IMR-90 (cell line): ENCODE measurements at regions not wholly inside any gene's neighbourhood (a gene's known extent, or its start where the extent isn't known, plus 50 kb on each side); places are given as distances from the start of the nearest gene placed in this dataset.

Source experiments
- ATAC-seq: fragments of 200-7000 bp; cut with Tn5 transposase; 2 replicates; pipeline ENCODE4 v1.9.1; 2020; ENCODE audit warnings: low read depth, mild to moderate bottlenecking, moderate library complexity
- BruUV-seq: library from RNA; stranded (reverse); fragments of 400-500 nt; replicated peaks from 2 replicates; lab custom pipeline; 2021; lab: Mats Ljungman, UMichigan
- CTCF ChIA-PET: fragments of 300-600 bp; formaldehyde crosslinking; extraction: SDS; loops from one replicate; lab custom pipeline; 2021; ENCODE audit warnings: antibody characterized with exemption; lab: Yijun Ruan, JAX
- POLR2A ChIA-PET: fragments of 300-600 bp; sonication (Branson Sonifier 250); formaldehyde crosslinking; loops from one replicate; lab custom pipeline; 2022; ENCODE audit warnings: antibody characterized with exemption; ENCODE audit not compliant: unreplicated experiment; lab: Charles Lee
- DNase-seq: peaks from one replicate; pipeline ENCODE4 v3.0.0; 2013
- H2AFZ ChIP-seq: replicated peaks from 2 replicates; pipeline ENCODE3; 2013; ENCODE audit warnings: low read length, mild to moderate bottlenecking; ENCODE audit not compliant: poor library complexity
- H2AK5ac ChIP-seq: 2 replicates; pipeline ENCODE4 v1.6.1; 2013; ENCODE audit warnings: low read depth, low read length, inconsistent platforms
- H2AK9ac ChIP-seq: replicated peaks from 2 replicates; pipeline ENCODE3; 2013; ENCODE audit warnings: mild to moderate bottlenecking, low read depth, low read length, moderate library complexity; ENCODE audit not compliant: poor library complexity
- H2BK120ac ChIP-seq: 2 replicates; pipeline ENCODE4 v1.6.1; 2013; ENCODE audit warnings: low read depth, low read length, inconsistent platforms
- H2BK15ac ChIP-seq: 3 replicates; pipeline ENCODE4 v1.6.1; 2013; ENCODE audit warnings: low read depth, low read length, inconsistent platforms
- H2BK20ac ChIP-seq: 2 replicates; pipeline ENCODE4 v1.6.1; 2013; ENCODE audit warnings: low read depth, mild to moderate bottlenecking, inconsistent platforms, low read length, moderate library complexity
- H2BK5ac ChIP-seq: 2 replicates; pipeline ENCODE4 v1.6.1; 2013; ENCODE audit warnings: mild to moderate bottlenecking, low read depth, low read length, inconsistent platforms; ENCODE audit not compliant: poor library complexity, severe bottlenecking
- H3K14ac ChIP-seq: replicated peaks from 2 replicates; pipeline ENCODE4 v1.6.1; 2013; ENCODE audit warnings: low read depth, low read length, inconsistent platforms
- H3K18ac ChIP-seq: 2 replicates; pipeline ENCODE4 v1.6.1; 2013; ENCODE audit warnings: low read depth, low read length, control low read depth
- H3K23ac ChIP-seq: 2 replicates; pipeline ENCODE4 v1.6.1; 2013; ENCODE audit warnings: low read depth, low read length, inconsistent platforms
- H3K27ac ChIP-seq: 2 replicates; pipeline ENCODE4 v1.5.1; 2013; ENCODE audit warnings: mild to moderate bottlenecking, control low read depth, low read length; ENCODE audit not compliant: insufficient read depth
- H3K27me3 ChIP-seq: 2 replicates; pipeline ENCODE4 v1.6.1; 2013; ENCODE audit warnings: low read length; ENCODE audit not compliant: control insufficient read depth, insufficient read depth
- H3K36me3 ChIP-seq: 2 replicates; pipeline ENCODE4 v1.6.1; 2013; ENCODE audit warnings: low read length, mixed read lengths; ENCODE audit not compliant: control insufficient read depth, insufficient read depth
- H3K4ac ChIP-seq: 2 replicates; pipeline ENCODE4 v1.6.1; 2013; ENCODE audit warnings: low read depth, low read length, inconsistent platforms
- H3K4me1 ChIP-seq: 2 replicates; pipeline ENCODE4 v1.6.1; 2013; ENCODE audit warnings: low read length, mixed read lengths; ENCODE audit not compliant: control insufficient read depth, insufficient read depth
- H3K4me2 ChIP-seq: 2 replicates; pipeline ENCODE4 v1.6.1; 2013; ENCODE audit warnings: low read depth, mild to moderate bottlenecking, control low read depth, low read length, moderate library complexity
- H3K4me3 ChIP-seq: 2 replicates; pipeline ENCODE4 v1.5.1; 2013; ENCODE audit warnings: low read depth, mild to moderate bottlenecking, control low read depth, low read length, moderate library complexity; ENCODE audit not compliant: insufficient read depth
- H3K56ac ChIP-seq: 2 replicates; pipeline ENCODE4 v1.6.1; 2013; ENCODE audit warnings: low read length, inconsistent platforms; ENCODE audit not compliant: insufficient read depth; ENCODE audit errors: extremely low read depth
- H3K79me1 ChIP-seq, 2 experiments: 2 replicates each; pipeline ENCODE4 v1.6.1; 2013; ENCODE audit warnings: low read length in 2 of 2, inconsistent platforms in 1 of 2, low read depth in 1 of 2
- H3K9ac ChIP-seq: 2 replicates; pipeline ENCODE4 v1.6.1; 2013; ENCODE audit warnings: low read depth, low read length, control low read depth
- H3K9me1 ChIP-seq: 2 replicates; pipeline ENCODE4 v1.6.1; 2013; ENCODE audit warnings: low read length, inconsistent platforms; ENCODE audit not compliant: insufficient read depth
- H3K9me3 ChIP-seq: 2 replicates; pipeline ENCODE4 v1.6.1; 2013; ENCODE audit warnings: low read length; ENCODE audit not compliant: control insufficient read depth, insufficient read depth
- H4K20me1 ChIP-seq: 2 replicates; pipeline ENCODE4 v1.6.1; 2013; ENCODE audit warnings: low read length, inconsistent platforms; ENCODE audit not compliant: insufficient read depth
- H4K5ac ChIP-seq: 2 replicates; pipeline ENCODE4 v1.6.1; 2013; ENCODE audit warnings: mild to moderate bottlenecking, low read depth, low read length, control low read depth
- H4K8ac ChIP-seq, 2 experiments: 2 replicates each; pipeline ENCODE4 v1.6.1; 2013; ENCODE audit warnings: low read depth in 2 of 2, low read length in 2 of 2, control low read depth in 1 of 2, inconsistent platforms in 1 of 2
- H4K91ac ChIP-seq: 2 replicates; pipeline ENCODE4 v1.6.1; 2013; ENCODE audit warnings: low read depth, low read length, inconsistent platforms; ENCODE audit not compliant: insufficient read depth
- CEBPB ChIP-seq: IDR thresholded peaks from 2 replicates; pipeline ENCODE4 v1.6.1; 2012; ENCODE audit warnings: low read depth, low read length, improper control_type of control experiment
- FOS ChIP-seq: fragments of 150-350 bp; IDR thresholded peaks from 2 replicates; pipeline ENCODE4 v1.6.1; 2016; ENCODE audit warnings: low read depth, low read length
- MAFK ChIP-seq: IDR thresholded peaks from 2 replicates; pipeline ENCODE4 v1.6.1; 2012; ENCODE audit warnings: low read depth, low read length, improper control_type of control experiment
- MXI1 ChIP-seq: IDR thresholded peaks from 2 replicates; pipeline ENCODE4 v1.6.1; 2012; ENCODE audit warnings: low read depth, mild to moderate bottlenecking, low read length, moderate library complexity, borderline replicate concordance
- NFE2L2 ChIP-seq: fragments of 150-350 bp; IDR thresholded peaks from 2 replicates; pipeline ENCODE4 v1.6.1; 2016; ENCODE audit warnings: low read depth, mild to moderate bottlenecking, low read length
- RCOR1 ChIP-seq: IDR thresholded peaks from 2 replicates; pipeline ENCODE4 v1.6.1; 2012; ENCODE audit warnings: mild to moderate bottlenecking, low read length, improper control_type of control experiment; ENCODE audit not compliant: insufficient replicate concordance
- RFX5 ChIP-seq: IDR thresholded peaks from 2 replicates; pipeline ENCODE4 v1.8.0; 2012; ENCODE audit warnings: low read depth, mild to moderate bottlenecking, low read length, moderate library complexity
- SMC3 ChIP-seq: fragments of 150-350 bp; IDR thresholded peaks from 2 replicates; pipeline ENCODE4 v1.6.1; 2016; ENCODE audit warnings: low read depth, mild to moderate bottlenecking, antibody characterized with exemption, low read length, moderate library complexity
- WGBS, 2 experiments: methylation state at CpG; one replicate each; pipeline versions ENCODE4 v1.1.5 to v1.1.7; 2013; ENCODE audit warnings: missing lambda C conversion rate in 2 of 2; ENCODE audit not compliant: insufficient read length in 1 of 2; ENCODE audit errors: extremely low coverage in 2 of 2; 5-methylcytosine and 5-hydroxymethylcytosine counted together
- dilution Hi-C: fragments of 300-500 bp; cut with HindIII; formaldehyde crosslinking; loops from one replicate; pipeline ENCODE4 v1.14.3; 2018; ENCODE audit warnings: low sequenced_read_pairs; ENCODE audit not compliant: unreplicated experiment
- in situ Hi-C: fragments of 300-500 bp; cut with MboI; formaldehyde crosslinking; loops from 3 replicates; pipeline ENCODE4 v1.14.3; 2019; ENCODE audit warnings: low sequenced_read_pairs, inconsistent platforms, mixed read lengths
- intact Hi-C: fragments of 100-400 bp; cut with micrococcal nuclease; formaldehyde crosslinking; loops from 2 replicates; pipeline ENCODE4 v1.10.0; 2022

DNA sequence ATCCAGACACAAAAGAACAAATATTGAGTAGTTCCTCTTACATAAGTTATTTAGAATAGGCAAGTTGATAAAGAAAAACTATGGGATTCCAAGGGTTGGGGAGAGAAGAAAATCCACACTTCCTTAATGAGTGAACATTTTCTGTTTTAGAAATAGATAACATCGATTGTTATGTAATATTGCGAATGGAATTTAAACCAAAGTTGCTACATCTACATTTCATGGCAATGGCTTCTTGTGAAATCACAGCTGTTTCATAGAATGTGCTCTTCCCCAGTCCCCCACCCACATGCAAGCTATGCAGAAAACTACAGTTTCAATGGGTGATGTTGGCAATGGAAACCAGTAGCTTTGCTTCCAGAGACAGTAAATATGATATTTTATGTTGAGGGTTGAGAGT lies 1639.5 kb downstream of the SI start:
- CTCF ChIA-PET: no interaction called here
- no peak overlapping the region for H2AFZ ChIP-seq
- H4K91ac ChIP-seq: no peak overlapping the region
- H2AK5ac ChIP-seq: no peak overlapping the region
- H3K23ac ChIP-seq: no peak overlapping the region
- POLR2A ChIA-PET: no interaction called here
- no peak overlapping the region for H2BK120ac ChIP-seq
- H3K36me3 ChIP-seq: no peaks in the 10 kb centered on the region
- no peak overlapping the region for H2BK20ac ChIP-seq
- no peak overlapping the region for H3K4ac ChIP-seq
- DNase-seq (no peak), ATAC-seq (no peak)
- H2BK5ac ChIP-seq: no peak overlapping the region
- H3K18ac ChIP-seq: no peak overlapping the region
- H3K9me1 ChIP-seq: no peaks in the 10 kb centered on the region
- no peak overlapping the region for H2BK15ac ChIP-seq
- no peak for TF ChIP-seq RFX5
- no peak for TF ChIP-seq CEBPB
- no peak for TF ChIP-seq RCOR1
- TF ChIP-seq NFE2L2: no peak
- TF ChIP-seq SMC3: no peak
- no peak for TF ChIP-seq FOS
- no peak for TF ChIP-seq MXI1
- no peak for TF ChIP-seq MAFK
- no peaks in the 10 kb centered on the region for H4K20me1 ChIP-seq
- no peak overlapping the region for H4K8ac ChIP-seq
- peaks cover 5% of the 10 kb centered on the region for H3K9me3 ChIP-seq
- no peak overlapping the region for H2AK9ac ChIP-seq
- no peak overlapping the region for H3K14ac ChIP-seq
- H3K4me2 ChIP-seq: no peak overlapping the region
- H3K9ac ChIP-seq: no peak overlapping the region
- intact Hi-C loops: no loop called here
- BruUV-seq: no TSS peak
- no peaks in the 10 kb centered on the region for H3K4me1 ChIP-seq
- H3K27ac ChIP-seq: no peak overlapping the region
- no peak overlapping the region for H3K4me3 ChIP-seq
- H3K79me1 ChIP-seq: no peaks in the 10 kb centered on the region
- no peak overlapping the region for H3K56ac ChIP-seq
- in situ Hi-C loops: no loop called here
- no CpG with 5 or more reads among the region's 2 CpGs for WGBS, 2 experiments
- no peak overlapping the region for H4K5ac ChIP-seq
- dilution Hi-C loops: no loop called here
- no peaks in the 10 kb centered on the region for H3K27me3 ChIP-seq
